ENCODE measurements at regions not wholly inside any gene's neighbourhood (a gene's known extent, or its start where the extent isn't known, plus 50 kb on each side); places are given as distances from the start of the nearest gene placed in this dataset.

GRCh38 chr11:106271086-106271485 is 193.6 kb downstream of the AASDHPPT start:
- no peak overlapping the region for H4K5ac ChIP-seq (ENCODE audit: insufficient read length, low read depth, low read length)
- H3K4ac ChIP-seq (ENCODE audit: low read depth, low read length), result no peak overlapping the region
- no peaks in the 10 kb centered on the region for H3K27me3 ChIP-seq (ENCODE audit: insufficient read depth, low read length)
- no peak overlapping the region for H4K91ac ChIP-seq (ENCODE audit: insufficient read length, low read depth, low read length)
- H2BK5ac ChIP-seq (ENCODE audit: insufficient read length, low read length), result no peak overlapping the region
- no peaks in the 10 kb centered on the region for H3K79me2 ChIP-seq (ENCODE audit: insufficient read depth, low read length)
- H3K27ac ChIP-seq (ENCODE audit: insufficient read length, low read depth, low read length), result no peak overlapping the region
- no peak overlapping the region for H3K4me2 ChIP-seq (ENCODE audit: insufficient read depth, insufficient read length, low read length)
- no peak overlapping the region for H3T11ph ChIP-seq (ENCODE audit: low read length)
- H2AK5ac ChIP-seq (ENCODE audit: insufficient read length, low read length), result no peak overlapping the region
- no peak overlapping the region for H3K23ac ChIP-seq (ENCODE audit: insufficient read length, low read depth, low read length)
- Mint-ChIP-seq H3K4me3 (no peak overlapping the region), H3K9me3 (peaks cover 7 to 20% of the 10 kb centered on the region in 2 experiments), H3K27me3 (ENCODE audit: low read depth) (no peaks in the 10 kb centered on the region), H3K27ac (no peak overlapping the region), H3K4me1 (peaks cover 5 to 7% of the 10 kb centered on the region in 2 experiments), H3K36me3 (ENCODE audit: insufficient read depth in 1 of 3, low read depth in 3 of 3) (peaks cover 2 to 18% (median 5%) of the 10 kb centered on the region in 3 experiments; a peak in 6 of 7 replicates)
- TF ChIP-seq, protein P1, sequence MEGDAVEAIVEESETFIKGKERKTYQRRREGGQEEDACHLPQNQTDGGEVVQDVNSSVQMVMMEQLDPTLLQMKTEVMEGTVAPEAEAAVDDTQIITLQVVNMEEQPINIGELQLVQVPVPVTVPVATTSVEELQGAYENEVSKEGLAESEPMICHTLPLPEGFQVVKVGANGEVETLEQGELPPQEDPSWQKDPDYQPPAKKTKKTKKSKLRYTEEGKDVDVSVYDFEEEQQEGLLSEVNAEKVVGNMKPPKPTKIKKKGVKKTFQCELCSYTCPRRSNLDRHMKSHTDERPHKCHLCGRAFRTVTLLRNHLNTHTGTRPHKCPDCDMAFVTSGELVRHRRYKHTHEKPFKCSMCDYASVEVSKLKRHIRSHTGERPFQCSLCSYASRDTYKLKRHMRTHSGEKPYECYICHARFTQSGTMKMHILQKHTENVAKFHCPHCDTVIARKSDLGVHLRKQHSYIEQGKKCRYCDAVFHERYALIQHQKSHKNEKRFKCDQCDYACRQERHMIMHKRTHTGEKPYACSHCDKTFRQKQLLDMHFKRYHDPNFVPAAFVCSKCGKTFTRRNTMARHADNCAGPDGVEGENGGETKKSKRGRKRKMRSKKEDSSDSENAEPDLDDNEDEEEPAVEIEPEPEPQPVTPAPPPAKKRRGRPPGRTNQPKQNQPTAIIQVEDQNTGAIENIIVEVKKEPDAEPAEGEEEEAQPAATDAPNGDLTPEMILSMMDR (conservative IDR thresholded peaks at IDR 0.05), result no peak
- no peaks in the 10 kb centered on the region for H3K79me1 ChIP-seq (ENCODE audit: insufficient read depth, low read depth, low read length, poor library complexity, severe bottlenecking)
- H2BK20ac ChIP-seq (ENCODE audit: low read depth, low read length, poor library complexity, severe bottlenecking), result no peak overlapping the region
- H3K56ac ChIP-seq (ENCODE audit: insufficient read length, low read depth, low read length), result no peak overlapping the region
- H4K8ac ChIP-seq (replicated peaks; ENCODE audit: insufficient read length, low read depth, low read length), result no peak overlapping the region
- H4K20me1 ChIP-seq (ENCODE audit: control insufficient read depth, insufficient read depth, insufficient read length), result no peaks in the 10 kb centered on the region
- H2AFZ ChIP-seq (ENCODE audit: low read length), result no peak overlapping the region
- DNase-seq, result no peak
- H3K18ac ChIP-seq (ENCODE audit: insufficient read length, low read depth, low read length), result no peak overlapping the region
- H2BK12ac ChIP-seq (ENCODE audit: insufficient read length, low read depth, low read length), result no peak overlapping the region
- no peak overlapping the region for H2BK120ac ChIP-seq (ENCODE audit: low read depth, low read length, poor library complexity, severe bottlenecking)
- no peaks in the 10 kb centered on the region for H3K9me3 ChIP-seq (ENCODE audit: control insufficient read depth, low read depth, low read length)
- H3K4me1 ChIP-seq (ENCODE audit: insufficient read depth, low read length), result no peaks in the 10 kb centered on the region
- no peak overlapping the region for H2BK15ac ChIP-seq (ENCODE audit: low read depth, low read length)
- H3K23me2 ChIP-seq (ENCODE audit: insufficient read length, low read depth, low read length, poor library complexity, severe bottlenecking), result no peaks in the 10 kb centered on the region
- no peak overlapping the region for H3K14ac ChIP-seq (ENCODE audit: insufficient read depth, low read length)
- H3K9ac ChIP-seq (ENCODE audit: extremely low read depth, insufficient read length, low read length), result no peak overlapping the region

All from H9 (cell line).